ENCODE measurements at regions not wholly inside any gene's neighbourhood (a gene's known extent, or its start where the extent isn't known, plus 50 kb on each side); places are given as distances from the start of the nearest gene placed in this dataset.
"Not testable (repeated sequence)": the region's sequence is repeated elsewhere in the genome, so short reads cannot be mapped to it uniquely, and the experiment has no call there.

DNA sequence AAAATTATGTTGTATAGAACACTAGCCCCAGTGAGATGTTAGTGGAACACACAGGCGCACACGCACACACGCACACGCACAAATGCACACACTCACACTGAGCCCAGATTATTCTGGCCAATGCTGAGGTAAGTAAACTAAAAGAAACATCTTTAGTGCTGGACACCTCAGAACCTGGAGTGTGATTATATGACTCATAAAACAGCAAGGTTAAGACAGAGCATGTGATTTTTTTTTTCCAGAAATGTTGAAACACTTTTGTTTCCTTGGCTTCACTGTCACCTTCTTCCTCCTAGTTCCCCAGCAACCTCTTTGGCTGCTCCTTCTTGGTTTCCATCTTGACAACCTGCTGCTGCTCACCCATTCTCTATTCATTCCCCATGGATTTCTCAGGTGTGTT, 141.0 kb upstream of the ALG10B start:
- TF ChIP-seq CTCF (IDR thresholded peaks at IDR 0.05), result no peak
- DNase-seq (ENCODE audit: low spot score), result no peak

DNA sequence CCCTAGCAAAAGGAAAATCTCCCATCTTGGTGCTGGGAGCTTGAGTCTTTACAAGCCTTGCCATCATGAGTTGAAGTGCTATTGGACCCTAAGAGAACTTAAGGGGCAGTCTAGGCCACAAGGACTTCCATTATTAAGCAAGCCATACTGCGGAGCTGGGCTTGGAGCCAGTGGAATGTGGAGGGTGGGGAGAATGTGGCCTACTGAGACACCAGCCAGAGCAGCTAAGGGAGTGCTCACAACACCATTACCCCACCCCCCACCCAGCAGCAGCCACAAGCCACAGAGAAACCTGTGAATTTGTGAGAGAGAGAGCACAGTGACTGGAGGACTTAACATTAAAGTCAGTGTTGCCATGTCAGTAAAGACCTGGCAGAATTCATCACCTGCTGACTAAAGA, 133.0 kb upstream of the ALG10B start:
- H3K4me3 ChIP-seq; DNase-seq (ENCODE audit: low spot score); H3K27ac ChIP-seq: not testable (repeated sequence)

More for the DNA sequence above, 141.0 kb upstream of the ALG10B start:
- Histone ChIP-seq H3K4me3 (no peak overlapping the region), H3K27ac (no peak overlapping the region)

DNA sequence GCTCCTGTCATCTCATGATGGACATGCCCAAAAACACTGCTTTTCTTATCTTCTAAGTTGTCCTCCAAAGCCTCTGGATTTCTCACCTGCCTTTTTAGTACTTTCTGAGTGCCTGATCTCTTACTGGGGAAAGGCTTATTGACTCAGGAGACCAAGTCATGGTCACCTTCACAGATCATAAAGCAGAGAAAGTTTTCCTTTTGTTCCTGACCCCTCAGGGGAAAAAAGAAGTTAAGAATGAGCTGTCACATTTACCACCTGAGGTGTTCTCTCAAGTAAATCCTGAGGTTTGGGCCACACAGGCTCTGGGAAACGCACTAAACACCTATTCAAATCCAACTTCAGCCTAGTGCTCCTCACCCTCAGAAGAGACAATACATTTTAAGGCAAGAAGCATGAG, 119.3 kb upstream of the ALG10B start:
- DNase-seq (ENCODE audit: low spot score); H3K27ac ChIP-seq; H3K4me3 ChIP-seq: not testable (repeated sequence)

DNA sequence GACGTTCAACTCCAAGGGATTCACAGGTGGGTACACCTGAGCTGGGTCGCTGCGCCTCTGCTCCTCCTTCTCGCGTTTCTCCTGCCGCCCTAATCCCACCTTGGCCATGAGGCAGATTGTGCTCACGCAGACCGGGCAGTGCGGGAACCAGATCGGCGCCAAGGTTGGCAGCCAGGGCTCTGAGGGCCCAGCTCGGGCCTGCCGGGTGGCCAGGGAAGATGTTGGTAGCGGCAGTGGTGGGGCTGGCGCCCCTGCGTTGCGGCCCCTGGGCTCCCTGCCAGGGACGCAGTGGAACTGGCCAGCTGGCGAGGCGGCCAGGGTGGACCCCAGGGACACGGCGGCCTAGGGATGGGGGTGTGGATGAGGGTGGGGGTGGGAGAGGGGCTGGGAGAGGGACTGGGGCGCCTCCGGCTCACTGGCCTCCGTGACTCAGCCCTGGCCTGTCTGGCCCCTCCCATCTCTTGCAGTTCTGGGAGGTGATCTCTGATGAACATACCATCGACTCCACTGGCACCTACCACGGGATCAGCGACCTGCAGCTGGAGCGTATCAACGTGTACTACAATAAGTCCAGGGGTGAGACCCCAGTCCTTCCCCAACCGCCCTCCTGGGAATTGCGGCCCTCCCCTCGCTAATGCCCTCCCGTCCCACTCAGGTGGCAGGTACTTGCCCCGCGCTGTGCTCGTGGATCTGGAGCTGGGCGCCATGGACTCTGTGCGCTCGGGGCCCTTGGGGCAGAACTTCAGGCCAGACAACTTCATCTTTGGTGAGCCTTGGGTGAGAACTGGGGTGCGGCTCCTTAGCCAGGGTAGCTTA, 114.9 kb upstream of the ALG10B start:
- no peak for TF ChIP-seq CTCF (IDR thresholded peaks at IDR 0.05)
- no peak for DNase-seq (ENCODE audit: low spot score)
- Histone ChIP-seq H3K27ac (no peak overlapping the region), H3K4me3 (no peak overlapping the region)

- no peak for TF ChIP-seq CTCF (IDR thresholded peaks at IDR 0.05)
- no peak overlapping the region for H3K27ac ChIP-seq
- no peak overlapping the region for H3K4me3 ChIP-seq
- DNase-seq (ENCODE audit: low spot score), result no peak
These were observed 111.7 kb upstream of the ALG10B start for GRCh38 chr12:38204831-38205230.

DNA sequence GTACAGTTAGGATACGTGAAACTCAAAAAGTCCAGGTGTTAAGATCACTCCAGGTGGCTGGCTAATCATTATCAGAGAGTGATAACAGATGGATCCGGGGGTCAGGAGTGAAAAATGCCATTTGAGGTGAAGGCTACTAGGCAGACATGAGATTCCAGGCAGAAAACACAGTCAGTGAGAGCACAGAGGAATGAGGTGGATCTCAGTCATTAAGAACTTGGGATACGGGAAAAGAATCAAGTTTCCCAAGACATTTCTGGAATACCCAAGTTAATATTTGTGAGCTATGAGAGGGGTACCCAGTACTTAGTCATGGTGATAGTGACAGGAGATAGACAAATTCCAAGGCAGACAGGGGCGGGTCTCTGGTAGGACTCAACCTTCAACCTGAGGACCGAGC, 94.6 kb upstream of the ALG10B start:
- DNase-seq (ENCODE audit: low spot score), result no peak
- TF ChIP-seq CTCF (IDR thresholded peaks at IDR 0.05), result no peak
- Histone ChIP-seq H3K4me3 (no peak overlapping the region), H3K27ac (no peak overlapping the region)

GRCh38 chr12:38238328-38238727, 78.2 kb upstream of the ALG10B start:
- not testable (repeated sequence) for DNase-seq (ENCODE audit: low spot score); H3K27ac ChIP-seq; H3K4me3 ChIP-seq

DNA sequence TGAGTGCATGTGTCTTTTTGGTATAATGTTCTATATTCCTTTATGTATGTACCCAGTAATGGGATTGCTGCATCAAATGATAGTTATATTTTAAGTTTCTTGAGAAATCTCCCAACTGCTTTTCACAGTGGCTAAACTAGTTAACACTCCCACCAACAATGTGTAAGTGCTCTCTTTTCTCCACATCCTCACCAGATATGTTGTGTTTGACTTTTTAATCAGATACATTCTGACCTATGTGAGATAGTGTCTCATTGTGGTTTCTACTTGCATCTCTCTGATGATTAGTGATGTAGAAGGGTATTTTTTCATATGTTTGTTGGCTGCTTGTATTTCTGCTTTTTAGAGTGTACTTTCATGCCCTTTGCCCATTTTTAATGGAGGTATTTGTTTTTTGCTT, 62.8 kb upstream of the ALG10B start:
- DNase-seq (ENCODE audit: low spot score), result no peak
- no peak for TF ChIP-seq CTCF (IDR thresholded peaks at IDR 0.05)
- no peak overlapping the region for H3K4me3 ChIP-seq
- H3K27ac ChIP-seq, result no peak overlapping the region

GRCh38 chr12:38258411-38258810, 58.2 kb upstream of the ALG10B start:
- TF ChIP-seq CTCF (IDR thresholded peaks at IDR 0.05), result no peak
- DNase-seq (ENCODE audit: low spot score), result no peak
- no peak overlapping the region for H3K4me3 ChIP-seq
- H3K27ac ChIP-seq, result no peak overlapping the region

Measured in coronary artery (tissue), 2 donors.